H1 (cell line): ENCODE measurements at regions not wholly inside any gene's neighbourhood (a gene's known extent, or its start where the extent isn't known, plus 50 kb on each side); places are given as distances from the start of the nearest gene placed in this dataset.

ENCODE experiments used
- CTCF ChIA-PET: fragments of 300-600 bp; sonication (Branson Sonifier 250); formaldehyde crosslinking; loops from one replicate; lab custom pipeline; 2021; ENCODE audit not compliant: partially characterized antibody; lab: Charles Lee
- POLR2A ChIA-PET: fragments of 300-600 bp; sonication (Branson Sonifier 250); formaldehyde crosslinking; loops from one replicate; lab custom pipeline; 2021; ENCODE audit warnings: inconsistent platforms; ENCODE audit not compliant: partially characterized antibody; lab: Charles Lee
- DNase-seq, 2 experiments: peaks; one replicate each; pipeline versions ENCODE4 v3.0.0 to v3.0.0-alpha.2; 2010 to 2022; ENCODE audit warnings: low spot score in 2 of 2, low read depth in 1 of 2, mixed read lengths in 1 of 2
- FAIRE-seq: peaks from 2 replicates; lab custom pipeline; 2011; peaks lifted over from hg19 to GRCh38; lab: Jason Lieb, UNC
- H2AFZ ChIP-seq: 2 replicates; pipeline ENCODE4 v1.8.1; 2012; ENCODE audit warnings: low read length, inconsistent platforms
- H2AK5ac ChIP-seq: 2 replicates; pipeline ENCODE4 v1.6.1; 2013; ENCODE audit warnings: low read depth, low read length
- H2BK120ac ChIP-seq: replicated peaks from 2 replicates; pipeline ENCODE3; 2013; ENCODE audit warnings: low read depth, low read length, inconsistent platforms
- H2BK12ac ChIP-seq: 2 replicates; pipeline ENCODE4 v1.6.1; 2013; ENCODE audit warnings: low read depth, low read length
- H2BK15ac ChIP-seq: 2 replicates; pipeline ENCODE4 v1.6.1; 2013; ENCODE audit warnings: low read length
- H2BK20ac ChIP-seq: 2 replicates; pipeline ENCODE4 v1.6.1; 2013; ENCODE audit warnings: low read length
- H2BK5ac ChIP-seq: 2 replicates; pipeline ENCODE4 v1.6.1; 2013; ENCODE audit warnings: low read depth, low read length
- H3K14ac ChIP-seq: 2 replicates; pipeline ENCODE4 v1.6.1; 2013; ENCODE audit warnings: inconsistent platforms; ENCODE audit not compliant: insufficient read length
- H3K18ac ChIP-seq: 2 replicates; pipeline ENCODE4 v1.6.1; 2013; ENCODE audit warnings: low read length; ENCODE audit errors: extremely low read depth
- H3K23ac ChIP-seq: 2 replicates; pipeline ENCODE4 v1.6.1; 2013; ENCODE audit warnings: inconsistent platforms; ENCODE audit not compliant: insufficient read length
- H3K23me2 ChIP-seq: 2 replicates; pipeline ENCODE4 v1.6.1; 2013; ENCODE audit warnings: low read depth, low read length
- H3K27ac ChIP-seq: 2 replicates; pipeline ENCODE4 v1.6.1; 2011; ENCODE audit warnings: low read depth, low read length, inconsistent platforms
- H3K27me3 ChIP-seq, 4 experiments: replicated peaks in 1 of 4; 1 replicate in 1 of 4; 2 replicates in 3 of 4; pipeline versions ENCODE4 v1.6.1 to v1.8.1; 2011 to 2013; ENCODE audit warnings: low read length in 3 of 4, mild to moderate bottlenecking in 3 of 4, inconsistent platforms in 2 of 4, mixed read lengths in 2 of 4, moderate library complexity in 1 of 4; ENCODE audit not compliant: control insufficient read depth in 3 of 4, insufficient read depth in 3 of 4; ENCODE audit errors: extremely low read depth in 1 of 4
- H3K36me3 ChIP-seq, 4 experiments: 2 replicates each; pipeline versions ENCODE4 v1.6.1 to v1.8.1; 2011 to 2013; ENCODE audit warnings: mild to moderate bottlenecking in 4 of 4, low read length in 3 of 4, moderate library complexity in 2 of 4, control low read depth in 1 of 4, inconsistent platforms in 1 of 4; ENCODE audit not compliant: insufficient read depth in 4 of 4, control insufficient read depth in 2 of 4
- H3K4ac ChIP-seq: replicated peaks from 2 replicates; pipeline ENCODE3; 2013; ENCODE audit warnings: low read length, low read depth, mixed read lengths, inconsistent platforms; ENCODE audit not compliant: insufficient read length
- H3K4me1 ChIP-seq, 4 experiments: replicated peaks in 1 of 4; 1 replicate in 1 of 4; 2 replicates in 3 of 4; pipeline versions ENCODE4 v1.6.1 to v1.8.1; 2011 to 2013; ENCODE audit warnings: low read length in 3 of 4, inconsistent platforms in 2 of 4, mixed read lengths in 1 of 4; ENCODE audit not compliant: insufficient read depth in 4 of 4, control insufficient read depth in 3 of 4
- H3K4me2 ChIP-seq, 2 experiments: 2 replicates each; pipeline versions ENCODE4 v1.6.1 to v1.8.1; 2011 to 2013; ENCODE audit warnings: low read depth in 2 of 2, low read length in 2 of 2, control low read depth in 1 of 2, inconsistent platforms in 1 of 2, mild to moderate bottlenecking in 1 of 2; ENCODE audit not compliant: insufficient read depth in 1 of 2
- H3K4me3 ChIP-seq, 4 experiments: fragments of 200-600, 300-600 bp in 1 of 4; sonication (generic), shearing (Covaris generic), sonication (Bioruptor Twin) in 1 of 4; 2 replicates each; pipeline versions ENCODE4 v1.5.1 to v1.8.1; 2011 to 2016; ENCODE audit warnings: low read length in 4 of 4, low read depth in 3 of 4, control low read depth in 2 of 4, inconsistent platforms in 2 of 4, mild to moderate bottlenecking in 2 of 4, mixed read lengths in 1 of 4, moderate library complexity in 1 of 4; ENCODE audit not compliant: insufficient read depth in 2 of 4; ENCODE audit errors: extremely low read depth in 1 of 4
- H3K56ac ChIP-seq: replicated peaks from 2 replicates; pipeline ENCODE3; 2013; ENCODE audit warnings: low read depth, mild to moderate bottlenecking, mixed read lengths, low read length, inconsistent platforms; ENCODE audit not compliant: insufficient read length
- H3K79me1 ChIP-seq: 2 replicates; pipeline ENCODE4 v1.6.1; 2013; ENCODE audit warnings: low read depth, low read length, control low read depth
- H3K79me2 ChIP-seq, 2 experiments: 2 replicates each; pipeline versions ENCODE4 v1.6.1 to v1.8.1; 2012 to 2013; ENCODE audit warnings: low read length in 2 of 2, mild to moderate bottlenecking in 2 of 2, inconsistent platforms in 1 of 2; ENCODE audit not compliant: insufficient read depth in 2 of 2, control insufficient read depth in 1 of 2
- H3K9ac ChIP-seq, 4 experiments: replicated peaks in 1 of 4; 1 replicate in 1 of 4; 2 replicates in 3 of 4; pipeline versions ENCODE4 v1.6.1 to v1.8.1; 2011 to 2013; ENCODE audit warnings: low read depth in 3 of 4, low read length in 3 of 4, control low read depth in 2 of 4, mild to moderate bottlenecking in 2 of 4, moderate library complexity in 2 of 4, inconsistent platforms in 1 of 4; ENCODE audit errors: extremely low read depth in 1 of 4
- H3K9me3 ChIP-seq, 2 experiments: 2 replicates each; pipeline versions ENCODE4 v1.6.1 to v1.8.1; 2012 to 2013; ENCODE audit warnings: mild to moderate bottlenecking in 2 of 2, moderate library complexity in 2 of 2, control low read depth in 1 of 2, inconsistent platforms in 1 of 2, low read depth in 1 of 2, low read length in 1 of 2, mixed read lengths in 1 of 2; ENCODE audit not compliant: insufficient read depth in 2 of 2
- H4K20me1 ChIP-seq, 2 experiments: replicated peaks in 1 of 2; 2 replicates each; pipeline versions ENCODE3 to v1.8.1; 2011 to 2013; ENCODE audit warnings: inconsistent platforms in 2 of 2, low read length in 2 of 2, mild to moderate bottlenecking in 1 of 2; ENCODE audit not compliant: insufficient read depth in 2 of 2, control insufficient read depth in 1 of 2
- H4K5ac ChIP-seq: 2 replicates; pipeline ENCODE4 v1.6.1; 2013; ENCODE audit warnings: low read length, low read depth, mixed read lengths, inconsistent platforms; ENCODE audit not compliant: insufficient read length
- H4K8ac ChIP-seq: 2 replicates; pipeline ENCODE4 v1.8.0; 2013; ENCODE audit warnings: mild to moderate bottlenecking, moderate library complexity, low read length, inconsistent platforms; ENCODE audit not compliant: insufficient read depth; ENCODE audit errors: extremely low read depth
- H4K91ac ChIP-seq: replicated peaks from 2 replicates; pipeline ENCODE3; 2013; ENCODE audit warnings: low read length, mixed read lengths, inconsistent platforms; ENCODE audit not compliant: insufficient read length
- CBX5 ChIP-seq: fragments of 300-800, 300-1000 bp; sonication (generic); IDR thresholded peaks from 2 replicates; pipeline ENCODE4 v1.7.1; 2016; ENCODE audit warnings: antibody characterized with exemption, low read length, low read depth
- CHD2 ChIP-seq: IDR thresholded peaks from 2 replicates; pipeline ENCODE4 v1.6.1; 2012; ENCODE audit warnings: low read length, improper control_type of control experiment
- EP300 ChIP-seq, 2 experiments: IDR thresholded peaks; 1 replicate in 1 of 2; 2 replicates in 1 of 2; pipeline ENCODE4 v1.6.1; 2011 to 2012; ENCODE audit warnings: low read depth in 2 of 2, low read length in 2 of 2, mild to moderate bottlenecking in 2 of 2, borderline replicate concordance in 1 of 2, inconsistent platforms in 1 of 2, moderate library complexity in 1 of 2
- HDAC2 ChIP-seq, 2 experiments: fragments of 300-600 bp in 1 of 2; sonication (generic) in 1 of 2; IDR thresholded peaks; 2 replicates each; pipeline ENCODE4 v1.6.1; 2011 to 2012; ENCODE audit warnings: low read depth in 2 of 2, low read length in 2 of 2, mild to moderate bottlenecking in 2 of 2, moderate library complexity in 2 of 2, borderline replicate concordance in 1 of 2, inconsistent platforms in 1 of 2
- KDM1A ChIP-seq: fragments of 200-600, 300-600 bp; sonication (generic); IDR thresholded peaks from 2 replicates; pipeline ENCODE4 v1.7.1; 2016; ENCODE audit warnings: mild to moderate bottlenecking, low read length, borderline replicate concordance
- NANOG ChIP-seq: IDR thresholded peaks from 2 replicates; pipeline ENCODE4 v1.6.1; 2011; ENCODE audit warnings: low read length, low read depth, mild to moderate bottlenecking, inconsistent platforms; ENCODE audit not compliant: insufficient read depth, poor library complexity, severe bottlenecking
- SAP30 ChIP-seq: fragments of 300-600 bp; sonication (generic); IDR thresholded peaks from 2 replicates; pipeline ENCODE4 v1.7.1; 2012; ENCODE audit warnings: low read length, moderate library complexity, mild to moderate bottlenecking, inconsistent platforms; ENCODE audit not compliant: insufficient read depth, insufficient replicate concordance
- TAF1 ChIP-seq: IDR thresholded peaks from 2 replicates; pipeline ENCODE4 v1.6.1; 2011; ENCODE audit warnings: mild to moderate bottlenecking, low read depth, low read length
- YY1 ChIP-seq: IDR thresholded peaks from 2 replicates; pipeline ENCODE4 v1.6.1; 2011; ENCODE audit warnings: low read depth, mild to moderate bottlenecking, low read length
- ZNF274 ChIP-seq: IDR thresholded peaks from 2 replicates; pipeline ENCODE4 v1.7.0; 2012; ENCODE audit warnings: low read length, borderline replicate concordance; ENCODE audit errors: extremely low read depth
- WGBS, 2 experiments: shearing (Covaris generic) in 1 of 2; methylation state at CpG; one replicate each; pipeline versions ENCODE4 v1.1.6 to v1.1.7; 2013 to 2015; ENCODE audit warnings: low lambda C conversion rate in 2 of 2, mixed read lengths in 2 of 2, inconsistent platforms in 1 of 2, low coverage in 1 of 2, missing lambda C conversion rate in 1 of 2; ENCODE audit not compliant: insufficient replicate concordance in 2 of 2, insufficient coverage in 1 of 2, insufficient read length in 1 of 2; ENCODE audit errors: extremely low coverage in 1 of 2, missing lambda C conversion rate in 1 of 2; 5-methylcytosine and 5-hydroxymethylcytosine counted together
- TF ChIP-seq, protein P1 (sequence below): IDR thresholded peaks from 2 replicates; pipeline ENCODE4 v1.6.1; 2012; ENCODE audit warnings: inconsistent platforms
- TF ChIP-seq, protein P2 (sequence below): IDR thresholded peaks from 2 replicates; pipeline ENCODE4 v1.6.1; 2012; ENCODE audit warnings: inconsistent platforms

DNA sequence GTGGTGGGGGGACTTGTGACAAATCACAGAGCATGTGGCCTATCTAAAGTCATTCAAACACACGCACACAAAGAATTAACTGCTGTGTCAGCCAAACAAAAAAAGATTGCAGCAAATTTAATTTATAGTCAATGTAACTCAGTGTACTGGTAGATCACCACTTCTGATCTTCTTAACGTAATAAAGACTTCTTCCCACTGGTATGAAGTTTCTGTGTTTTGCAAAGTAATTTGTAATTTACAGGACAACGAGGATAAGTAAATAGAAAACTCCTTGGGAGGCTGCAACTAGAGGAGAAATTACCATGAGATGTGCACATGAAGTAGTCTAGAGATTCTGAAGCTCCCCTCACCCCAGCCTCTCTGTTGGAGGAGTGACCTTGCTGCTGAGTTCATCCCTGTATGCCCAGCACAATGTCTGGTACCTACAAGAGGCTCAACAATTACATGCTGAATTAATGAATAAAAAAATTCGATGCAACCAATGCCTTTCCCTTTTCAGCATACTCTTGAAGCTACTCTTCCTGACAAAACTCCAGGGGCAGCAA, 207.3 kb downstream of the ARRDC4 start:
- no peak overlapping the region for H2AFZ ChIP-seq
- no peaks in the 10 kb centered on the region for H4K20me1 ChIP-seq
- no peaks in the 10 kb centered on the region for H3K23me2 ChIP-seq
- H3K23ac ChIP-seq: no peak overlapping the region
- no peaks in the 10 kb centered on the region for H3K27me3 ChIP-seq
- H3K4me2 ChIP-seq: peak overlapping the region in 1 of 2 experiments; percentile 35; a peak in 1 of 4 replicates
- H2BK20ac ChIP-seq: no peak overlapping the region
- no peaks in the 10 kb centered on the region for H3K79me1 ChIP-seq
- H3K18ac ChIP-seq: no peak overlapping the region
- CTCF ChIA-PET: interaction anchor here (0.6 to 5.6 kb wide), 3 partner anchors 10 to 127 kb away, joined by 3 to 24 read pairs (median 6); no protein-coding TSS in a partner anchor
- no peak for DNase-seq
- 72% methylated on average over 4 of the region's 4 CpGs; no CpG with 5 or more reads in 1 of the 2 experiments for WGBS, 2 experiments
- H2BK12ac ChIP-seq: no peak overlapping the region
- no peaks in the 10 kb centered on the region for H3K79me2 ChIP-seq
- peak overlapping the region; percentile 29 for H4K5ac ChIP-seq
- no peak overlapping the region for H3K9ac ChIP-seq
- H2BK5ac ChIP-seq: peak overlapping the region; percentile 61; the same call in 1 of the 2 replicates
- H4K8ac ChIP-seq: no peak overlapping the region
- peaks cover 2 to 9% (median 6%) of the 10 kb centered on the region in 4 experiments; a peak in 3 of 7 replicates for H3K4me1 ChIP-seq
- H3K9me3 ChIP-seq: peaks cover 0 to 5% of the 10 kb centered on the region in 2 experiments; a peak in 1 of 4 replicates
- H3K4me3 ChIP-seq: no peak overlapping the region
- H4K91ac ChIP-seq: no peak overlapping the region
- no peak overlapping the region for H3K4ac ChIP-seq
- POLR2A ChIA-PET: no interaction called here
- H3K27ac ChIP-seq: no peak overlapping the region
- no peak for FAIRE-seq
- no peak overlapping the region for H2AK5ac ChIP-seq
- H2BK15ac ChIP-seq: no peak overlapping the region
- no peak overlapping the region for H3K14ac ChIP-seq
- no peak overlapping the region for H3K56ac ChIP-seq
- no peak overlapping the region for H2BK120ac ChIP-seq
- H3K36me3 ChIP-seq: no peaks in the 10 kb centered on the region
- TF ChIP-seq, protein P1, sequence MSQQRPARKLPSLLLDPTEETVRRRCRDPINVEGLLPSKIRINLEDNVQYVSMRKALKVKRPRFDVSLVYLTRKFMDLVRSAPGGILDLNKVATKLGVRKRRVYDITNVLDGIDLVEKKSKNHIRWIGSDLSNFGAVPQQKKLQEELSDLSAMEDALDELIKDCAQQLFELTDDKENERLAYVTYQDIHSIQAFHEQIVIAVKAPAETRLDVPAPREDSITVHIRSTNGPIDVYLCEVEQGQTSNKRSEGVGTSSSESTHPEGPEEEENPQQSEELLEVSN: no peak
- TF ChIP-seq NANOG: no peak
- no peak for TF ChIP-seq EP300 (IDR thresholded peaks at IDR 0.05; ENCODE audit: borderline replicate concordance in 1 of 2, low read depth in 2 of 2, low read length in 2 of 2)
- no peak for TF ChIP-seq HDAC2 (IDR thresholded peaks at IDR 0.05; ENCODE audit: borderline replicate concordance in 1 of 2, low read depth in 2 of 2, low read length in 2 of 2)
- no peak for TF ChIP-seq CBX5
- no peak for TF ChIP-seq SAP30
- TF ChIP-seq ZNF274: no peak
- no peak for TF ChIP-seq KDM1A
- TF ChIP-seq, protein P2, sequence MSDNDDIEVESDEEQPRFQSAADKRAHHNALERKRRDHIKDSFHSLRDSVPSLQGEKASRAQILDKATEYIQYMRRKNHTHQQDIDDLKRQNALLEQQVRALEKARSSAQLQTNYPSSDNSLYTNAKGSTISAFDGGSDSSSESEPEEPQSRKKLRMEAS: no peak
- no peak for TF ChIP-seq CHD2
- TF ChIP-seq TAF1: no peak
- TF ChIP-seq YY1: no peak
